ENCODE measurements at regions not wholly inside any gene's neighbourhood (a gene's known extent, or its start where the extent isn't known, plus 50 kb on each side); places are given as distances from the start of the nearest gene placed in this dataset.
"Not testable (repeated sequence)": the region's sequence is repeated elsewhere in the genome, so short reads cannot be mapped to it uniquely, and the experiment has no call there.

GRCh38 chr9:63822615-63823374 lies 1462.2 kb downstream of the FOXD4L5 start:
- H3K9me3 ChIP-seq; H3K27ac ChIP-seq; intact Hi-C loops (cut with DNase I); H3K4me1 ChIP-seq (ENCODE audit: insufficient read depth); H3K36me3 ChIP-seq; H3K4me3 ChIP-seq; DNase-seq; H3K27me3 ChIP-seq: not testable (repeated sequence)
- 54 to 62% (median 55%) methylated on average over 6 of the region's 6 CpGs for WGBS, 3 donors

GRCh38 chr9:63821293-63821692 lies 1463.7 kb downstream of the FOXD4L5 start:
- intact Hi-C loops (cut with DNase I); H3K9me3 ChIP-seq; H3K4me1 ChIP-seq (ENCODE audit: insufficient read depth); H3K27ac ChIP-seq; H3K27me3 ChIP-seq; H3K4me3 ChIP-seq; H3K36me3 ChIP-seq; DNase-seq: not testable (repeated sequence)
- 60 to 66% (median 64%) methylated on average over 10 of the region's 10 CpGs for WGBS, 3 donors

GRCh38 chr9:63820882-63821281 lies 1464.1 kb downstream of the FOXD4L5 start:
- H3K4me1 ChIP-seq (ENCODE audit: insufficient read depth); H3K36me3 ChIP-seq; H3K9me3 ChIP-seq; H3K27ac ChIP-seq; H3K4me3 ChIP-seq; intact Hi-C loops (cut with DNase I); H3K27me3 ChIP-seq: not testable (repeated sequence)
- peak in 1 of 5 donors; percentile 24 for DNase-seq
- WGBS, 3 donors = 72 to 74% (median 73%) methylated on average over 13 of the region's 13 CpGs

GRCh38 chr9:63820383-63820782 lies 1464.6 kb downstream of the FOXD4L5 start:
- DNase-seq; H3K36me3 ChIP-seq; H3K27ac ChIP-seq; H3K27me3 ChIP-seq; intact Hi-C loops (cut with DNase I); H3K4me3 ChIP-seq; H3K4me1 ChIP-seq (ENCODE audit: insufficient read depth); H3K9me3 ChIP-seq: not testable (repeated sequence)
- WGBS, 3 donors = 78 to 87% (median 85%) methylated on average over 3 of the region's 3 CpGs

- 28 to 34% (median 31%) methylated on average over 41 of the region's 41 CpGs for WGBS, 3 donors
- Histone ChIP-seq H3K9me3 (no peaks in the 10 kb centered on the region), H3K27ac (no peak overlapping the region), H3K4me3 (no peak overlapping the region), H3K36me3 (no peaks in the 10 kb centered on the region), H3K4me1 (ENCODE audit: insufficient read depth) (no peaks in the 10 kb centered on the region), H3K27me3 (no peaks in the 10 kb centered on the region)
- intact Hi-C loops (cut with DNase I) = no loop called here
- DNase-seq = peak; percentile 18 to 47 (median 34)
- TF ChIP-seq EP300 (IDR thresholded peaks at IDR 0.05) = no peak
- no peak for TF ChIP-seq POLR2A (IDR thresholded peaks at IDR 0.05)
- no peak for TF ChIP-seq CTCF (IDR thresholded peaks at IDR 0.05)
Observed at GRCh38 chr9:63817622-63818518, 1467.1 kb downstream of the FOXD4L5 start.

- no peak for TF ChIP-seq EP300 (IDR thresholded peaks at IDR 0.05)
- no peak for TF ChIP-seq POLR2A (IDR thresholded peaks at IDR 0.05)
- no peak for TF ChIP-seq CTCF (IDR thresholded peaks at IDR 0.05)
- Histone ChIP-seq H3K36me3 (no peaks in the 10 kb centered on the region), H3K9me3 (no peaks in the 10 kb centered on the region), H3K4me3 (no peak overlapping the region), H3K27ac (no peak overlapping the region), H3K4me1 (ENCODE audit: insufficient read depth) (no peaks in the 10 kb centered on the region), H3K27me3 (no peaks in the 10 kb centered on the region)
- WGBS, 3 donors = 19 to 29% (median 23%) methylated on average over 36 of the region's 36 CpGs
- intact Hi-C loops (cut with DNase I) = no loop called here
- peak; percentile 29 to 63 (median 47) for DNase-seq
Observed at GRCh38 chr9:63816751-63817621, 1468.0 kb downstream of the FOXD4L5 start.

GRCh38 chr9:63814970-63815669 lies 1469.9 kb downstream of the FOXD4L5 start:
- intact Hi-C loops (cut with DNase I); H3K4me3 ChIP-seq; H3K9me3 ChIP-seq; DNase-seq; H3K27ac ChIP-seq; H3K4me1 ChIP-seq (ENCODE audit: insufficient read depth); H3K36me3 ChIP-seq; H3K27me3 ChIP-seq: not testable (repeated sequence)
- WGBS, 3 donors = 55 to 72% (median 65%) methylated on average over 29 to 51 of the region's 52 CpGs

- H3K4me3 ChIP-seq; H3K27ac ChIP-seq; H3K36me3 ChIP-seq; DNase-seq; H3K4me1 ChIP-seq (ENCODE audit: insufficient read depth); H3K27me3 ChIP-seq; H3K9me3 ChIP-seq; intact Hi-C loops (cut with DNase I): not testable (repeated sequence)
- WGBS, 3 donors = 46 to 63% (median 58%) methylated on average over 34 to 39 of the region's 39 CpGs
Observed at GRCh38 chr9:63813391-63814021, 1471.5 kb downstream of the FOXD4L5 start.
